CD14-positive monocyte (primary cell): ENCODE measurements at regions not wholly inside any gene's neighbourhood (a gene's known extent, or its start where the extent isn't known, plus 50 kb on each side); places are given as distances from the start of the nearest gene placed in this dataset.

Source experiments
- DNase-seq, 3 donors: peaks; one replicate each; pipeline ENCODE4 v3.0.0-alpha.2; 2011 to 2022
- H2AFZ ChIP-seq: 2 replicates; pipeline ENCODE4 v1.6.0; 2012; ENCODE audit warnings: mild to moderate bottlenecking, low read depth, low read length, inconsistent platforms; ENCODE audit not compliant: insufficient read depth, poor library complexity, severe bottlenecking
- H3K27ac ChIP-seq, 2 donors: 1 replicate in 1 of 2; 2 replicates in 1 of 2; pipeline ENCODE4 v1.5.1; 2012 to 2013; ENCODE audit warnings: low read length in 2 of 2, control low read depth in 1 of 2, inconsistent platforms in 1 of 2, low read depth in 1 of 2, mild to moderate bottlenecking in 1 of 2
- H3K27me3 ChIP-seq, 2 donors: one replicate each; pipeline versions ENCODE4 v1.6.0 to v1.6.1; 2011 to 2013; ENCODE audit warnings: low read length in 2 of 2; ENCODE audit not compliant: control insufficient read depth in 2 of 2, insufficient read depth in 2 of 2
- H3K36me3 ChIP-seq, 2 donors: replicated peaks in 1 of 2; 1 replicate in 1 of 2; 2 replicates in 1 of 2; pipeline versions ENCODE4 v1.5.1 to v1.6.1; 2012 to 2013; ENCODE audit warnings: low read length in 2 of 2, control low read depth in 1 of 2, inconsistent platforms in 1 of 2, mild to moderate bottlenecking in 1 of 2; ENCODE audit not compliant: insufficient read depth in 2 of 2, control insufficient read depth in 1 of 2
- H3K4me1 ChIP-seq, 2 donors: 1 replicate in 1 of 2; 2 replicates in 1 of 2; pipeline versions ENCODE4 v1.5.1 to v1.6.1; 2012 to 2013; ENCODE audit warnings: low read length in 2 of 2, control low read depth in 1 of 2, inconsistent platforms in 1 of 2, mild to moderate bottlenecking in 1 of 2, moderate library complexity in 1 of 2; ENCODE audit not compliant: insufficient read depth in 2 of 2, control insufficient read depth in 1 of 2
- H3K4me2 ChIP-seq: replicated peaks from 2 replicates; pipeline ENCODE3; 2012; ENCODE audit warnings: low read length, moderate library complexity, mild to moderate bottlenecking; ENCODE audit not compliant: poor library complexity, severe bottlenecking; ENCODE audit errors: extremely low read depth
- H3K4me3 ChIP-seq, 3 experiments: fragments of 200-600 bp in 1 of 3; sonication (generic) in 1 of 3; replicated peaks in 1 of 3; 1 replicate in 2 of 3; 2 replicates in 1 of 3; pipeline ENCODE4 v1.5.1; 2011 to 2013; ENCODE audit warnings: low read length in 3 of 3, mild to moderate bottlenecking in 3 of 3, control low read depth in 2 of 3, low read depth in 2 of 3, inconsistent platforms in 1 of 3, moderate library complexity in 1 of 3
- H3K79me2 ChIP-seq: 2 replicates; pipeline ENCODE4 v1.6.0; 2012; ENCODE audit warnings: mild to moderate bottlenecking, control low read depth, inconsistent platforms, low read length, moderate library complexity; ENCODE audit not compliant: insufficient read depth
- H3K9ac ChIP-seq: 2 replicates; pipeline ENCODE4 v1.6.0; 2017; ENCODE audit warnings: low read length, mild to moderate bottlenecking; ENCODE audit not compliant: insufficient read depth, poor library complexity, severe bottlenecking
- H3K9me3 ChIP-seq, 2 donors: replicated peaks in 1 of 2; 1 replicate in 1 of 2; 2 replicates in 1 of 2; pipeline versions ENCODE4 v1.5.1 to v1.6.1; 2012 to 2013; ENCODE audit warnings: low read length in 2 of 2, control low read depth in 1 of 2; ENCODE audit not compliant: control insufficient read depth in 1 of 2, insufficient read depth in 1 of 2
- H4K20me1 ChIP-seq: 2 replicates; pipeline ENCODE4 v1.6.0; 2012; ENCODE audit warnings: mild to moderate bottlenecking, low read length, control low read depth, moderate library complexity; ENCODE audit not compliant: insufficient read depth
- H3K27ac Mint-ChIP-seq, 7 donors: one replicate each; pipeline ENCODE4 v1.8.0; 2020; ENCODE audit warnings: mild to moderate bottlenecking in 7 of 7, mixed read lengths in 7 of 7, moderate library complexity in 6 of 7, inconsistent platforms in 2 of 7
- H3K27me3 Mint-ChIP-seq, 3 donors: one replicate each; pipeline ENCODE4 v1.8.0; 2021 to 2022; ENCODE audit warnings: low read depth in 3 of 3, mild to moderate bottlenecking in 3 of 3, mixed read lengths in 3 of 3, moderate library complexity in 3 of 3, inconsistent platforms in 1 of 3
- H3K36me3 Mint-ChIP-seq, 2 donors: one replicate each; pipeline ENCODE4 v1.8.0; 2020; ENCODE audit warnings: mixed read lengths in 2 of 2, inconsistent platforms in 1 of 2, mild to moderate bottlenecking in 1 of 2
- H3K4me1 Mint-ChIP-seq: one replicate; pipeline ENCODE4 v1.8.0; 2020; ENCODE audit warnings: mild to moderate bottlenecking, mixed read lengths
- H3K4me3 Mint-ChIP-seq, 2 donors: one replicate each; pipeline ENCODE4 v1.8.0; 2020; ENCODE audit warnings: mild to moderate bottlenecking in 2 of 2, mixed read lengths in 2 of 2, moderate library complexity in 1 of 2
- H3K9me3 Mint-ChIP-seq, 7 donors: one replicate each; pipeline ENCODE4 v1.8.0; 2020 to 2022; ENCODE audit warnings: mixed read lengths in 7 of 7, mild to moderate bottlenecking in 6 of 7, moderate library complexity in 6 of 7, inconsistent platforms in 2 of 7
- WGBS: methylation state at CpG from one replicate; pipeline ENCODE4 v1.1.5; 2013; ENCODE audit warnings: missing lambda C conversion rate; ENCODE audit not compliant: insufficient coverage; 5-methylcytosine and 5-hydroxymethylcytosine counted together
- intact Hi-C, 2 donors: fragments of 100-400 bp; cut with micrococcal nuclease; formaldehyde crosslinking; loops; one replicate each; pipeline versions ENCODE4 v1.15.0 to v1.15.1; 2023
- TF ChIP-seq, protein P1 (sequence below): fragments of 200-600 bp; IDR thresholded peaks from one replicate; pipeline ENCODE4 v1.8.0; 2022; ENCODE audit warnings: antibody characterized with exemption, mild to moderate bottlenecking

DNA sequence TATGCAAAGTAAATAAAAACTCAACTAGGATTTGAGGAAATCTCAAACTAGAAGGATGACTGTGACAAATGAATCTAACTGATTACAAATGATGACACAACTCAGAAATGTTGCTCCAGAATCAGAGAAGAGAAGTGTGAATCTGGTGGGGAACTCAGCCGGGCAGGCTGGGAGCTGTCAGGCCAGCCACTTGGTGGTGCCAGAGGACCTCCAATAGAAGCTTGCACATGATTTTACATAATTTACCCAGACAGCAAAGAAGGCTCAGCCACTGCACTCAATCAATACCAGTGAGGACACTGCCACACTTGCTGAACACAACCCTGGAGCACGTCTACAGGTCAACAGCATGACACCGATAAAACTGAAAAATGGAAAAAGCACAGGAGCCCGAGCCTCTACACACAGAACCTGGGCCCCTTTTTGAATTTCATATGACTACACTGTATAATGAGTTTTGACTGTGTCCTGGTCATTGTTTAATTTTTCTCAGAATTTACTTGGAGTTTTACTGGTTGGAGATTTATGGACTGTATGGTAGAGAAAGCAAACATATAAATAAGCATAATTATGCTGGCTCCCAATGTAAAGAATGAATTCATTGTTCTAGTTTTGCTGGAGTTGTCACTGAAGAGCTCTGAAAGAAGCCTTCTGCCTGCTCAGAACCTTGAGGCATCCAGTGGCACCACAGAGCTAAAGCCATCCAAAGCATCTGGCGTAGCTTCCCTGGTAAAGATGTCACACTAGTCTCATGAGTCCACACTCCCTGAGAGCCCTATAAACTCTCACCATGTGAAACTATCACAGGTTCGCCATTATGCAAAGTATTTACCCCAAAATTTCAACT lies 296.5 kb downstream of the THBS2 start:
- H3K9me3 ChIP-seq, result no peaks in the 10 kb centered on the region
- no peaks in the 10 kb centered on the region for H3K79me2 ChIP-seq
- H3K9ac ChIP-seq, result no peak overlapping the region
- H3K4me2 ChIP-seq, result no peak overlapping the region
- H3K4me1 ChIP-seq, result no peaks in the 10 kb centered on the region
- H3K36me3 ChIP-seq, result no peaks in the 10 kb centered on the region
- Mint-ChIP-seq H3K27ac (no peak overlapping the region), H3K36me3 (no peaks in the 10 kb centered on the region), H3K4me3 (no peak overlapping the region), H3K4me1 (no peaks in the 10 kb centered on the region), H3K27me3 (peaks cover 0 to 6% (median 5%) of the 10 kb centered on the region in 3 donors), H3K9me3 (no peaks in the 10 kb centered on the region)
- no peak overlapping the region for H2AFZ ChIP-seq
- H4K20me1 ChIP-seq, result no peaks in the 10 kb centered on the region
- H3K4me3 ChIP-seq, result no peak overlapping the region
- TF ChIP-seq, protein P1, sequence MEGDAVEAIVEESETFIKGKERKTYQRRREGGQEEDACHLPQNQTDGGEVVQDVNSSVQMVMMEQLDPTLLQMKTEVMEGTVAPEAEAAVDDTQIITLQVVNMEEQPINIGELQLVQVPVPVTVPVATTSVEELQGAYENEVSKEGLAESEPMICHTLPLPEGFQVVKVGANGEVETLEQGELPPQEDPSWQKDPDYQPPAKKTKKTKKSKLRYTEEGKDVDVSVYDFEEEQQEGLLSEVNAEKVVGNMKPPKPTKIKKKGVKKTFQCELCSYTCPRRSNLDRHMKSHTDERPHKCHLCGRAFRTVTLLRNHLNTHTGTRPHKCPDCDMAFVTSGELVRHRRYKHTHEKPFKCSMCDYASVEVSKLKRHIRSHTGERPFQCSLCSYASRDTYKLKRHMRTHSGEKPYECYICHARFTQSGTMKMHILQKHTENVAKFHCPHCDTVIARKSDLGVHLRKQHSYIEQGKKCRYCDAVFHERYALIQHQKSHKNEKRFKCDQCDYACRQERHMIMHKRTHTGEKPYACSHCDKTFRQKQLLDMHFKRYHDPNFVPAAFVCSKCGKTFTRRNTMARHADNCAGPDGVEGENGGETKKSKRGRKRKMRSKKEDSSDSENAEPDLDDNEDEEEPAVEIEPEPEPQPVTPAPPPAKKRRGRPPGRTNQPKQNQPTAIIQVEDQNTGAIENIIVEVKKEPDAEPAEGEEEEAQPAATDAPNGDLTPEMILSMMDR, result peak; percentile 74
- WGBS, result 90% methylated on average over 2 of the region's 6 CpGs
- H3K27ac ChIP-seq, result no peak overlapping the region
- intact Hi-C loops, result loop anchor here in 1 of 2 donors (2.0 to 10.0 kb wide), 2 partner anchors 370 to 1568 kb away; no protein-coding TSS in a partner anchor
- H3K27me3 ChIP-seq, result peaks cover 0 to 2% of the 10 kb centered on the region in 2 donors
- DNase-seq, result peak; percentile 24 to 52 (median 32)

- no peak overlapping the region for H3K4me2 ChIP-seq
- no peak for DNase-seq
- no peak overlapping the region for H3K27ac ChIP-seq
- no peaks in the 10 kb centered on the region for H3K79me2 ChIP-seq
- 80% methylated on average over 1 of the region's 7 CpGs for WGBS
- intact Hi-C loops, result loop anchor here in 1 of 2 donors (2.0 to 10.0 kb wide), 2 partner anchors 371 to 1569 kb away; no protein-coding TSS in a partner anchor
- no peak overlapping the region for H3K4me3 ChIP-seq
- Mint-ChIP-seq H3K27me3 (peaks cover 0 to 6% (median 5%) of the 10 kb centered on the region in 3 donors), H3K4me3 (no peak overlapping the region), H3K9me3 (no peaks in the 10 kb centered on the region), H3K36me3 (no peaks in the 10 kb centered on the region), H3K4me1 (no peaks in the 10 kb centered on the region), H3K27ac (no peak overlapping the region)
- no peaks in the 10 kb centered on the region for H3K9me3 ChIP-seq
- no peaks in the 10 kb centered on the region for H3K4me1 ChIP-seq
- no peaks in the 10 kb centered on the region for H3K36me3 ChIP-seq
- H3K9ac ChIP-seq, result no peak overlapping the region
- H2AFZ ChIP-seq, result no peak overlapping the region
- TF ChIP-seq, protein P1, result no peak
- H3K27me3 ChIP-seq, result peaks cover 0 to 2% of the 10 kb centered on the region in 2 donors
- no peaks in the 10 kb centered on the region for H4K20me1 ChIP-seq
Measured at GRCh38 chr6:168956141-168956838, 297.4 kb downstream of the THBS2 start.
